ENCODE measurements at regions not wholly inside any gene's neighbourhood (a gene's known extent, or its start where the extent isn't known, plus 50 kb on each side); places are given as distances from the start of the nearest gene placed in this dataset.

DNA sequence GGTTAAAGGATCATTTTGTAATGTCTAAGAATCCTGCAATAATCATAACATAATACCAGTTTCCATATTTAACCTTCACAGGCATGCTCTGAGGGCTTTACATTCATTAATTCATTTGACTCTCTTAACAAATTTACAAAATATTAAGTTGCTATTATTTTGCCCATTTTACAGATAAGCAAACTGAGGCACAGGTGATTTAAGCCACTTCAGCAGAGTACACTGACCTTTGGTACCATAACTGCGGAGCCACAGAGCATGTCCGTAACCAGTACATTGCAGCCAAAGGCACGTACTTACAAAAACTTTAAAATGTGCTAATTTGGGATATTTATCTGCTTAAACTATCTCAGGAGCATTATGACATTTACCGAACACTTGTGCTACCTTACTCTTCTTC, 169.4 kb upstream of the MYO16 start:
- ATAC-seq (ENCODE audit: low read depth) (no peak), DNase-seq (ENCODE audit: low spot score in 2 of 2) (no peak)
- Mint-ChIP-seq H3K9me3 (peaks cover 2% of the 10 kb centered on the region), H3K36me3 (peaks cover 2% of the 10 kb centered on the region), H3K27me3 (peaks cover 2% of the 10 kb centered on the region), H3K4me3 (no peak overlapping the region), H3K27ac (no peak overlapping the region), H3K4me1 (no peaks in the 10 kb centered on the region)

- H3K27ac Mint-ChIP-seq, result no peak overlapping the region
- H3K9me3 Mint-ChIP-seq, result peaks cover 2% of the 10 kb centered on the region
- peaks cover 2% of the 10 kb centered on the region for H3K36me3 Mint-ChIP-seq
- ATAC-seq (ENCODE audit: low read depth), result no peak
- peaks cover 2% of the 10 kb centered on the region for H3K27me3 Mint-ChIP-seq
- DNase-seq (ENCODE audit: low spot score in 2 of 2), result no peak
- H3K4me1 Mint-ChIP-seq, result no peaks in the 10 kb centered on the region
- no peak overlapping the region for H3K4me3 Mint-ChIP-seq
Measured at GRCh38 chr13:108460746-108461145, 168.7 kb upstream of the MYO16 start.

- ATAC-seq (ENCODE audit: low read depth) (no peak), DNase-seq (ENCODE audit: low spot score in 2 of 2) (no peak)
- no peak overlapping the region for H3K4me3 Mint-ChIP-seq
- H3K36me3 Mint-ChIP-seq, result peaks cover 2% of the 10 kb centered on the region
- no peaks in the 10 kb centered on the region for H3K4me1 Mint-ChIP-seq
- no peak overlapping the region for H3K27ac Mint-ChIP-seq
- H3K9me3 Mint-ChIP-seq, result peaks cover 3% of the 10 kb centered on the region
- peaks cover 2% of the 10 kb centered on the region for H3K27me3 Mint-ChIP-seq
Measured at GRCh38 chr13:108463340-108463739, 166.1 kb upstream of the MYO16 start.

- H3K9me3 Mint-ChIP-seq, result peaks cover 1% of the 10 kb centered on the region
- ATAC-seq (ENCODE audit: low read depth) (no peak), DNase-seq (ENCODE audit: low spot score in 2 of 2) (no peak)
- H3K36me3 Mint-ChIP-seq, result no peaks in the 10 kb centered on the region
- H3K4me3 Mint-ChIP-seq, result no peak overlapping the region
- peaks cover 1% of the 10 kb centered on the region for H3K27me3 Mint-ChIP-seq
- no peak overlapping the region for H3K27ac Mint-ChIP-seq
- H3K4me1 Mint-ChIP-seq, result no peaks in the 10 kb centered on the region
Measured at GRCh38 chr13:108470921-108471320, 158.5 kb upstream of the MYO16 start.

GRCh38 chr13:108475181-108475580, 154.2 kb upstream of the MYO16 start:
- H3K27ac Mint-ChIP-seq, result no peak overlapping the region
- no peak overlapping the region for H3K4me3 Mint-ChIP-seq
- H3K4me1 Mint-ChIP-seq, result no peaks in the 10 kb centered on the region
- DNase-seq (ENCODE audit: low spot score in 2 of 2) (no peak), ATAC-seq (ENCODE audit: low read depth) (no peak)
- H3K36me3 Mint-ChIP-seq, result no peaks in the 10 kb centered on the region
- no peaks in the 10 kb centered on the region for H3K27me3 Mint-ChIP-seq
- no peaks in the 10 kb centered on the region for H3K9me3 Mint-ChIP-seq

DNA sequence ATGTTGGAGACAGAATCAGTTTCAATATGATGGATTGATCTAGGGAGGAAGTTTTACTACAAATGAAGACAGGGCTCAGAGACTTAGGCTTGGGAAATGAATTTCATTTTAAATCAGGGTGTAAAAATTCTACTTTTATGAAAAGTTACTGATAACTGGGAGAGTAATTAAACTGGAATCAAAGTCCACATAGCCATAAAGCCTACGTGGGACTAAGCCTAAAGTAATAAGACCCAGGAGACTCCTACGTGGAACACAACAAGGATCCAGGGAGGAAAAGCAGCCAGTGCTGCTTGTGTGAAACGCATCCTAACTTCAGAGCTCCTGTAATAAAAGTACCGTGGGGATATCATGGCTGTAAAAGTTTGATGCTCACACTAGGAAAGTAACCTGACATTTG, 152.0 kb upstream of the MYO16 start:
- no peaks in the 10 kb centered on the region for H3K27me3 Mint-ChIP-seq
- ATAC-seq (ENCODE audit: low read depth) (no peak), DNase-seq (ENCODE audit: low spot score in 2 of 2) (no peak)
- no peaks in the 10 kb centered on the region for H3K36me3 Mint-ChIP-seq
- no peak overlapping the region for H3K27ac Mint-ChIP-seq
- no peaks in the 10 kb centered on the region for H3K9me3 Mint-ChIP-seq
- no peak overlapping the region for H3K4me3 Mint-ChIP-seq
- H3K4me1 Mint-ChIP-seq, result no peaks in the 10 kb centered on the region

DNA sequence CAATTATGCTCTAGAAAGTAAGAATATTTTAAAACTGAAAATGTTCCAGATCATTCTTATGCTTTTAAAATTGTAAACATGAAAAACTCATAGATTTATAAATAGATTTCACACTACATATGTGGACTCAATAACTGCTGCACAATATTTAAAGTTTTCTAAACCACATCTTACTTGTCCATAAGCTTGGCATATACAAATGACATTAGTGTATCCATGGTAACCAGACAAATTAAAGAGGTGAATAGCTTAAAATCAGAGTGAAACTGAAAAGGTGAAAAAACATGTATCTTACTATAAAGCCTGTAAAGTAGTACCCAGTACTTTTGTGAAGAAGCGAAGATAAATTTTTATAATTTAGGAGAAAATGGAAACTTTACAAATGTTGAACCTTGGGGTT, 151.2 kb upstream of the MYO16 start:
- Mint-ChIP-seq H3K4me1 (no peaks in the 10 kb centered on the region), H3K4me3 (no peak overlapping the region), H3K9me3 (no peaks in the 10 kb centered on the region), H3K27me3 (no peaks in the 10 kb centered on the region), H3K27ac (no peak overlapping the region), H3K36me3 (no peaks in the 10 kb centered on the region)
- ATAC-seq (ENCODE audit: low read depth), result no peak
- no peak for DNase-seq (ENCODE audit: low spot score in 2 of 2)

- DNase-seq (ENCODE audit: low spot score in 2 of 2) (no peak), ATAC-seq (ENCODE audit: low read depth) (no peak)
- Mint-ChIP-seq H3K36me3 (peaks cover 1% of the 10 kb centered on the region), H3K4me1 (no peaks in the 10 kb centered on the region), H3K9me3 (peaks cover 4% of the 10 kb centered on the region), H3K27ac (no peak overlapping the region), H3K4me3 (no peak overlapping the region), H3K27me3 (no peaks in the 10 kb centered on the region)
Measured at GRCh38 chr13:108483981-108484380, 145.4 kb upstream of the MYO16 start.

DNA sequence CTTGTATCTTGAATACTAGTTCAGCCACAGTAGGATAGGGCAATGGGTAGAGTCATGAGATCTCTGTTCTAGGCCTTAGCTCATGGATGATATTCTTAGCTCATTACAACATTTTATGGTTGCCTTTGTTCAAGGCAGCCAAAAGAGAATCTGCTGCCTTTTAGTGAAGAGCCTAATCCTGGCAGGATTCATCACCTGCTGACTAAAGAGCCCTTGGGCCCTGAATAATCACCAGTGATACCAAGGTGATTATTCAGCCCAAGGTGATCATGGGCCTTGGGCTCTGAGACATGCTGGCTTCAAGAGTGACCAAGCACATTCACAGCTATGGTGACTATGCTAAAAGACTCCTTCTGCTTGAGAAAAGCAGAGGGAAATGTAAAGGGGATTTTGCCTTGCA, 143.3 kb upstream of the MYO16 start:
- Mint-ChIP-seq H3K27ac (no peak overlapping the region), H3K27me3 (no peaks in the 10 kb centered on the region), H3K9me3 (peaks cover 8% of the 10 kb centered on the region), H3K4me3 (no peak overlapping the region), H3K36me3 (peaks cover 1% of the 10 kb centered on the region), H3K4me1 (no peaks in the 10 kb centered on the region)
- no peak for ATAC-seq (ENCODE audit: low read depth)
- DNase-seq (ENCODE audit: low spot score in 2 of 2), result no peak

GRCh38 chr13:108494991-108495645, 134.3 kb upstream of the MYO16 start:
- ATAC-seq (ENCODE audit: low read depth) (no peak), DNase-seq (ENCODE audit: low spot score in 2 of 2) (no peak)
- no peak overlapping the region for H3K4me3 Mint-ChIP-seq
- peaks cover 14% of the 10 kb centered on the region for H3K27me3 Mint-ChIP-seq
- H3K9me3 Mint-ChIP-seq, result peaks cover 8% of the 10 kb centered on the region
- H3K36me3 Mint-ChIP-seq, result peaks cover 3% of the 10 kb centered on the region
- H3K27ac Mint-ChIP-seq, result no peak overlapping the region
- peaks cover 2% of the 10 kb centered on the region for H3K4me1 Mint-ChIP-seq

DNA sequence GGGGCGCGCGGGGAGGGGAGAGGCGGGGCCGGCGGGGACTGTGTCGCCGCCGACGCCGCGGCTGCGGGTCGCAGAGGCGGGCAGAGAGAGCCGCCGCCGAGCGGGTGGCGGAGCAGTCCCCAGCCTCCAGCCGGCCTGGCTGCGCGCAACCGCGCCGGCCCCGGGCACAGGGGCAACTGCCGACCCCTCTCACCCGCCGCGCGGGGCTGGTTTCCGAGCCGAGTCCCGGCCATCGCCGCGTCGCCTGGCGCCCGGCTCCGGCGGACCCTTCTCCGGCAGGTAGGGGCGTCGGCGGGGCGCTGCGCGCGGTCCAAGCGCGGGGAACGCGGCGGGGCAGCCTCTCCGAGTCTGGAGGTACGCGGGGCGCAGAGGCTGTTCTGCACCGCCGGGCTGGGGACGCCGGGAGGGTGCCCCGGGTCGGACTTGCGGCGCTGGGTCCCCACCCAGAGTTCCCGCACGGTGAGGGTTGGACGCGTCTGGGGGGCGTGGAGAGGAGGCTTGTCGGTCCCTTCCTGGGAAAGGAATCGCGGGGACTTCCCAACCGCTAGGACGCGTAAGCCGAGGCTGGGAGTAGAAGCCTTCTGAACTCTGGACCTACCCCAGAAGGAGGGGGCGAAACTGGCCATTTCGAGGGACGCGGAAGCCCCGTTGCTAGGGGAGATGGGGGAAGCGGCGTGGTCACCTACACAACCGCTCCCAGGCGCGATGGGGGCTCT, 133.6 kb upstream of the MYO16 start:
- H3K27ac Mint-ChIP-seq, result no peak overlapping the region

DNA sequence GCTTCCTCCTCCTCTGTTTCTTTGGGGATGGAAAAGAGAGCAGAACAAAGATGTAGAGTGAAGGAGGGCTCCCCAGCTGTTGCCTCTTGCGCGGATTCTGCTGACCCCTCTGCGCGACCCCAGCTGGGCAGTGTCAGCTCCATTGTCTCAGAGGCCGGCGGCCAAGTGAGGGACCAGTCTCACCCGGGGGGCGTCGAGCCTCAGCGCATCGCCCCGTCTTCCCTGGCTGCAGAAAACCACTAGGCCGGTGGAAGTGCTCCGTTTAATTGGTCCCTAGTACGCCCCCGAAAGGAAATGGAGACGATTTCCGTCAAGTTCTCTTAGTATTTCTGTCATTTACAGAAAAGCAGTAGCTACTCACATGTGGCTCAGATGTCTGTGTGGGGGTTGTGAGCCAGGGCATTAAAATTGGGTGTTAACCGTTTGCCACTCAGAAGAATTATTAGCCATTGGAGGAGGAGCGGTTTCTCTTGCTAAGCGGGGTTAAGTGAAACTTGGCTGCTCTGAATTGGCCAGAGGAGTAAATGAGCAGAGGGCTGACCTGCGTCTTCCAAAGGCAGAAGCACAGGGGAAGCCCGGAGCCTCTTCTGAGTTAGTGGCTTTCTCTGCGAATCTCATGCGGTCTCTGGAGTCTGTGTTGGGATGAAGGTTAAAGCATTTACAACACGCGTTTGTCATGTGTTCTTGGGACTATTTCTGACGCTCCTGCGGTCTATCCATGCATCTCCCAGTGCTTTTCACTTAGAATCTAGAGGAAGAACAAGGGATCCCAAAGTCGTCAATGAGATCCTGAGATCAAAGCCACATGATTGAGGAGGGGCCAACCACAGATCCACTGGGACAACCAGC, 132.8 kb upstream of the MYO16 start:
- H3K36me3 Mint-ChIP-seq, result peaks cover 3% of the 10 kb centered on the region
- peak overlapping the region; percentile 32 for H3K4me3 Mint-ChIP-seq
- H3K4me1 Mint-ChIP-seq, result peaks cover 2% of the 10 kb centered on the region
- no peak overlapping the region for H3K27ac Mint-ChIP-seq
- peaks cover 4% of the 10 kb centered on the region for H3K9me3 Mint-ChIP-seq
- ATAC-seq (ENCODE audit: low read depth) (no peak), DNase-seq (ENCODE audit: low spot score in 2 of 2) (no peak)
- H3K27me3 Mint-ChIP-seq, result peaks cover 18% of the 10 kb centered on the region

More for the DNA sequence above, 133.6 kb upstream of the MYO16 start:
- DNase-seq (ENCODE audit: low spot score in 2 of 2) (no peak), ATAC-seq (ENCODE audit: low read depth) (no peak)
- Mint-ChIP-seq H3K4me3 (peak overlapping the region; percentile 32), H3K36me3 (peaks cover 3% of the 10 kb centered on the region), H3K9me3 (peaks cover 7% of the 10 kb centered on the region), H3K4me1 (peaks cover 2% of the 10 kb centered on the region), H3K27me3 (peaks cover 16% of the 10 kb centered on the region)

DNA sequence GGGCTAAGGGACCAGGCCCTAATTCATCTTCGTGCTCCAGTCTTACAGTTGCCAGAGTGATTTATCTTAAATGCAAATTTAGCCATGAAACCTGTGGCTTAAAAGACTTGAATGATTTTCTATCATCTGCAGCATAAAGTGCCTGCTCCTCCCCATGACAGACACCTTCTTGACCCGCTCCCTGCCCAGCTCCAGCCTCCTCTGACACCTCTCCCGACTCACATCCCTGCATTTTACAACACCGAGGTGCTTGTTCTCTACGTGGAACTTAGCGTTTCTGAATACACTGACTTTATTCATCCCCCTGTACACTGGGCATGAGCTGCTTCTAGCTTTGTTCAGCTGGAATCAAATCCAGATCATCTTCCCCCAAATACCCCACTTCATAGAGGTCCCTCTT, 128.7 kb upstream of the MYO16 start:
- H3K4me3 Mint-ChIP-seq, result no peak overlapping the region
- H3K27ac Mint-ChIP-seq, result no peak overlapping the region
- H3K36me3 Mint-ChIP-seq, result no peaks in the 10 kb centered on the region
- H3K4me1 Mint-ChIP-seq, result no peaks in the 10 kb centered on the region
- DNase-seq (ENCODE audit: low spot score in 2 of 2) (no peak), ATAC-seq (ENCODE audit: low read depth) (no peak)
- H3K9me3 Mint-ChIP-seq, result peaks cover 1% of the 10 kb centered on the region
- H3K27me3 Mint-ChIP-seq, result peaks cover 13% of the 10 kb centered on the region

DNA sequence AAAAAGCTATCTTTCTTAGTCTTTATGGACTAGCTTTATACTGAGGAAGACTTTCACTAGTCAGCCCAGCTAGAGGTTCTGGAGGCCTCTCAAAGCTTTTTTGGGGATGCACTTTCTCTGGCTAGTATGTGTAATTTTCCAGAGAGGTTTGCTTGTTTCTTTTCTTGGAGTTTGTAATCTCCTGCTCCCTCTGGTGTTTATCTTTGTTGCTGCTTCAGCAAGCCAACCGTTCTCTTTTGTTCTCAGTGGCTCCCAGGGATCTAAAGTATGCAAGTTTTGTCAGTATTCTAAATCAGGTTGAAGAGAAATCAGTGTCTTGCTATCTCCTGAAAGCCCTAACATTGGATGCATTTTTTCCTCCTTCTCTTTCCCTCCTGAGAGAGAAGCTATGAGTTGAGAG, 121.1 kb upstream of the MYO16 start:
- Mint-ChIP-seq H3K4me1 (no peaks in the 10 kb centered on the region), H3K9me3 (peaks cover 5% of the 10 kb centered on the region), H3K27ac (no peak overlapping the region), H3K4me3 (no peak overlapping the region), H3K36me3 (no peaks in the 10 kb centered on the region), H3K27me3 (no peaks in the 10 kb centered on the region)
- DNase-seq (ENCODE audit: low spot score in 2 of 2) (no peak), ATAC-seq (ENCODE audit: low read depth) (no peak)

Data from memory B cell (primary cell).